ENCODE measurements at regions not wholly inside any gene's neighbourhood (a gene's known extent, or its start where the extent isn't known, plus 50 kb on each side); places are given as distances from the start of the nearest gene placed in this dataset.

GRCh38 chr1:234724516-234725176 lies 114.7 kb upstream of the IRF2BP2 start:
- no peaks in the 10 kb centered on the region for H3K27me3 ChIP-seq (ENCODE audit: insufficient read depth, low read length)
- H3K27ac ChIP-seq (ENCODE audit: low read depth, low read length): peak overlapping the region; percentile 91
- no peaks in the 10 kb centered on the region for H3K36me3 ChIP-seq (ENCODE audit: control insufficient read depth in 1 of 2, insufficient read depth in 2 of 2, low read length in 2 of 2)
- H2AK5ac ChIP-seq (ENCODE audit: low read length): peak overlapping the region; percentile 45
- peak overlapping the region; percentile 95 for H4K91ac ChIP-seq (ENCODE audit: low read depth, low read length)
- peak overlapping the region; percentile 99 for H2BK120ac ChIP-seq (ENCODE audit: insufficient read depth, low read length, poor library complexity)
- WGBS (ENCODE audit: extremely low coverage, insufficient coverage, insufficient read length): no CpG with 5 or more reads among the region's 16 CpGs
- H3K9ac ChIP-seq (ENCODE audit: low read length): peak overlapping the region; percentile 30
- H4K8ac ChIP-seq (ENCODE audit: low read depth, low read length): peak overlapping the region; percentile 72
- H3K79me1 ChIP-seq (ENCODE audit: low read length): peaks cover 58% of the 10 kb centered on the region
- peak overlapping the region; percentile 21 for H3K4ac ChIP-seq (ENCODE audit: low read depth, low read length)
- H3K23ac ChIP-seq (ENCODE audit: low read length): no peak overlapping the region
- no peak for DNase-seq
- H3K18ac ChIP-seq (ENCODE audit: low read length): peak overlapping the region; percentile 75
- no peak overlapping the region for H3K4me3 ChIP-seq (ENCODE audit: low read depth, low read length)
- peaks cover 53 to 61% of the 10 kb centered on the region in 2 experiments for H3K4me1 ChIP-seq (ENCODE audit: control insufficient read depth in 1 of 2, insufficient read depth in 2 of 2, low read length in 2 of 2)
- peak overlapping the region; percentile 10 for H4K12ac ChIP-seq (ENCODE audit: low read depth, low read length)
- peak overlapping the region; percentile 85 for H3K14ac ChIP-seq (ENCODE audit: low read length)
- peak overlapping the region; percentile 56 for H3K4me2 ChIP-seq (ENCODE audit: low read length)
- peak overlapping the region; percentile 71 for H2BK5ac ChIP-seq (ENCODE audit: low read depth, low read length, poor library complexity)
- H2BK12ac ChIP-seq (ENCODE audit: low read length): peak overlapping the region; percentile 95
- peaks cover 16% of the 10 kb centered on the region for H3K79me2 ChIP-seq (ENCODE audit: control insufficient read depth, insufficient read depth, low read length, poor library complexity)
- no peaks in the 10 kb centered on the region for H3K9me3 ChIP-seq (ENCODE audit: insufficient read depth, low read depth, low read length)
- H2AFZ ChIP-seq (ENCODE audit: insufficient read depth, low read length, poor library complexity): peak overlapping the region; percentile 39

- Histone ChIP-seq H2BK5ac (ENCODE audit: low read depth, low read length, poor library complexity) (peak overlapping the region; percentile 85), H3K4me1 (ENCODE audit: control insufficient read depth in 1 of 2, insufficient read depth in 2 of 2, low read length in 2 of 2) (peaks cover 46 to 51% of the 10 kb centered on the region in 2 experiments), H3K23ac (ENCODE audit: low read length) (no peak overlapping the region), H4K8ac (ENCODE audit: low read depth, low read length) (peak overlapping the region; percentile 20), H3K36me3 (ENCODE audit: control insufficient read depth in 1 of 2, insufficient read depth in 2 of 2, low read length in 2 of 2) (no peaks in the 10 kb centered on the region), H3K14ac (ENCODE audit: low read length) (peak overlapping the region; percentile 81), H4K12ac (ENCODE audit: low read depth, low read length) (no peak overlapping the region), H3K9ac (ENCODE audit: low read length) (no peak overlapping the region), H3K4ac (ENCODE audit: low read depth, low read length) (peak overlapping the region; percentile 61), H3K4me2 (ENCODE audit: low read length) (peak overlapping the region; percentile 9), H3K4me3 (ENCODE audit: low read depth, low read length) (no peak overlapping the region), H3K18ac (ENCODE audit: low read length) (peak overlapping the region; percentile 74), H3K27ac (ENCODE audit: low read depth, low read length) (peak overlapping the region; percentile 79), H3K9me3 (ENCODE audit: insufficient read depth, low read depth, low read length) (no peaks in the 10 kb centered on the region), H2AFZ (ENCODE audit: insufficient read depth, low read length, poor library complexity) (no peak overlapping the region), H2BK120ac (ENCODE audit: insufficient read depth, low read length, poor library complexity) (peak overlapping the region; percentile 71), H2AK5ac (ENCODE audit: low read length) (peak overlapping the region; percentile 76), H3K79me1 (ENCODE audit: low read length) (peaks cover 52% of the 10 kb centered on the region), H4K91ac (ENCODE audit: low read depth, low read length) (peak overlapping the region; percentile 89), H3K27me3 (ENCODE audit: insufficient read depth, low read length) (no peaks in the 10 kb centered on the region), H2BK12ac (ENCODE audit: low read length) (peak overlapping the region; percentile 97), H3K79me2 (ENCODE audit: control insufficient read depth, insufficient read depth, low read length, poor library complexity) (peaks cover 15% of the 10 kb centered on the region)
- no CpG with 5 or more reads among the region's 26 CpGs for WGBS (ENCODE audit: extremely low coverage, insufficient coverage, insufficient read length)
- peak; percentile 65 to 66 for DNase-seq
Measured at GRCh38 chr1:234722904-234723720, 113.1 kb upstream of the IRF2BP2 start.

GRCh38 chr1:234722270-234722704 lies 112.3 kb upstream of the IRF2BP2 start:
- Histone ChIP-seq H3K36me3 (ENCODE audit: control insufficient read depth in 1 of 2, insufficient read depth in 2 of 2, low read length in 2 of 2) (no peaks in the 10 kb centered on the region), H3K23ac (ENCODE audit: low read length) (no peak overlapping the region), H3K4me1 (ENCODE audit: control insufficient read depth in 1 of 2, insufficient read depth in 2 of 2, low read length in 2 of 2) (peaks cover 43 to 46% of the 10 kb centered on the region in 2 experiments), H4K12ac (ENCODE audit: low read depth, low read length) (no peak overlapping the region), H2BK120ac (ENCODE audit: insufficient read depth, low read length, poor library complexity) (peak overlapping the region; percentile 75), H3K27ac (ENCODE audit: low read depth, low read length) (peak overlapping the region; percentile 79), H3K9ac (ENCODE audit: low read length) (no peak overlapping the region), H3K27me3 (ENCODE audit: insufficient read depth, low read length) (no peaks in the 10 kb centered on the region), H3K4ac (ENCODE audit: low read depth, low read length) (peak overlapping the region; percentile 60), H3K18ac (ENCODE audit: low read length) (peak overlapping the region; percentile 70), H2BK5ac (ENCODE audit: low read depth, low read length, poor library complexity) (peak overlapping the region; percentile 41), H4K8ac (ENCODE audit: low read depth, low read length) (peak overlapping the region; percentile 55), H3K14ac (ENCODE audit: low read length) (peak overlapping the region; percentile 52), H2AFZ (ENCODE audit: insufficient read depth, low read length, poor library complexity) (peak overlapping the region; percentile 31), H3K4me2 (ENCODE audit: low read length) (no peak overlapping the region), H3K79me2 (ENCODE audit: control insufficient read depth, insufficient read depth, low read length, poor library complexity) (peaks cover 13% of the 10 kb centered on the region), H3K9me3 (ENCODE audit: insufficient read depth, low read depth, low read length) (no peaks in the 10 kb centered on the region), H3K79me1 (ENCODE audit: low read length) (peaks cover 47% of the 10 kb centered on the region), H3K4me3 (ENCODE audit: low read depth, low read length) (no peak overlapping the region), H2AK5ac (ENCODE audit: low read length) (peak overlapping the region; percentile 60), H4K91ac (ENCODE audit: low read depth, low read length) (peak overlapping the region; percentile 83), H2BK12ac (ENCODE audit: low read length) (peak overlapping the region; percentile 97)
- no peak for DNase-seq
- no CpG with 5 or more reads among the region's 9 CpGs for WGBS (ENCODE audit: extremely low coverage, insufficient coverage, insufficient read length)

- no peak for DNase-seq
- no peak overlapping the region for H3K23ac ChIP-seq (ENCODE audit: low read length)
- peak overlapping the region; percentile 75 for H2BK120ac ChIP-seq (ENCODE audit: insufficient read depth, low read length, poor library complexity)
- no peak overlapping the region for H3K4me2 ChIP-seq (ENCODE audit: low read length)
- no peak overlapping the region for H3K4ac ChIP-seq (ENCODE audit: low read depth, low read length)
- WGBS (ENCODE audit: extremely low coverage, insufficient coverage, insufficient read length): no CpG with 5 or more reads among the region's 12 CpGs
- no peaks in the 10 kb centered on the region for H3K36me3 ChIP-seq (ENCODE audit: control insufficient read depth in 1 of 2, insufficient read depth in 2 of 2, low read length in 2 of 2)
- H3K27ac ChIP-seq (ENCODE audit: low read depth, low read length): no peak overlapping the region
- peaks cover 13% of the 10 kb centered on the region for H3K79me2 ChIP-seq (ENCODE audit: control insufficient read depth, insufficient read depth, low read length, poor library complexity)
- H3K4me3 ChIP-seq (ENCODE audit: low read depth, low read length): no peak overlapping the region
- H2AK5ac ChIP-seq (ENCODE audit: low read length): no peak overlapping the region
- H2BK12ac ChIP-seq (ENCODE audit: low read length): peak overlapping the region; percentile 97
- H3K14ac ChIP-seq (ENCODE audit: low read length): no peak overlapping the region
- peaks cover 41 to 44% of the 10 kb centered on the region in 2 experiments for H3K4me1 ChIP-seq (ENCODE audit: control insufficient read depth in 1 of 2, insufficient read depth in 2 of 2, low read length in 2 of 2)
- peak overlapping the region; percentile 9 for H4K8ac ChIP-seq (ENCODE audit: low read depth, low read length)
- no peak overlapping the region for H2BK5ac ChIP-seq (ENCODE audit: low read depth, low read length, poor library complexity)
- H3K79me1 ChIP-seq (ENCODE audit: low read length): peaks cover 46% of the 10 kb centered on the region
- no peak overlapping the region for H3K9ac ChIP-seq (ENCODE audit: low read length)
- H2AFZ ChIP-seq (ENCODE audit: insufficient read depth, low read length, poor library complexity): no peak overlapping the region
- peak overlapping the region; percentile 18 for H4K91ac ChIP-seq (ENCODE audit: low read depth, low read length)
- H3K9me3 ChIP-seq (ENCODE audit: insufficient read depth, low read depth, low read length): no peaks in the 10 kb centered on the region
- H3K27me3 ChIP-seq (ENCODE audit: insufficient read depth, low read length): no peaks in the 10 kb centered on the region
- no peak overlapping the region for H4K12ac ChIP-seq (ENCODE audit: low read depth, low read length)
- H3K18ac ChIP-seq (ENCODE audit: low read length): no peak overlapping the region
Measured at GRCh38 chr1:234721476-234722269, 111.7 kb upstream of the IRF2BP2 start.
